GM19468 (cell line): ENCODE measurements at regions not wholly inside any gene's neighbourhood (a gene's known extent, or its start where the extent isn't known, plus 50 kb on each side); places are given as distances from the start of the nearest gene placed in this dataset.
"Not testable (repeated sequence)": the region's sequence is repeated elsewhere in the genome, so short reads cannot be mapped to it uniquely, and the experiment has no call there.

Experiments used
- ATAC-seq: cut with Tn5 transposase; IDR thresholded peaks from one replicate; pipeline ENCODE4 v1.9.1; 2021; ENCODE audit warnings: mild to moderate bottlenecking, moderate library complexity, moderate number of reproducible peaks; ENCODE audit not compliant: unreplicated experiment; ENCODE audit errors: extremely low read depth

DNA sequence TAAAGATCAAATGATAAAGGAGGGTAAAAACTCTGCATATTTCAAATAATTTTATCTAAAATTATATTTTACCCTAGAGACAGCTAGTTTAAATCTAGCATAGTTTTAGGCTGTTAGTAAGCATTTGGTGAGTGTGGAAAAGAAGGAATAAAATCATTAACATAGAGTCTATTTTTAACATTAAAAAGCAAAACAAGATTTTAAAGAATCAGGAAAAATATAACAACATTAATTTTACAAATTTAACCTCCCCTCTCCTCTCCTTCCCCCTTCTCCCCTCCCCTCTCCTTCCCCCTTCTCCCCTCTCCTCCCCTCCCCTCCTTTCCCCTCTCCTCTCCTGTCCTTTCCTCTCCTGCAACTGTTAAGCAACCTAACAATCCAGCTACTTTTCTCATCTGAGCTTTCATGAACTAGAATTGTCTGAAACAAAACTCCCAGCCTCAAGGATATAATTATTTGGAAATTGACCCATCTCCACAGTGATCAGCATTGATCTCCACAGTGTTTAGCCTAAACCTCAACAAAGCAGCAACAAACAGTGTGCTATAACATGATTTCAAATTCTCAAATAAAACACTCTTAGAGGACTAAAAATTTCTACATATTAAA lies 293.2 kb downstream of the PPP1R3A start:
- no peak for ATAC-seq

DNA sequence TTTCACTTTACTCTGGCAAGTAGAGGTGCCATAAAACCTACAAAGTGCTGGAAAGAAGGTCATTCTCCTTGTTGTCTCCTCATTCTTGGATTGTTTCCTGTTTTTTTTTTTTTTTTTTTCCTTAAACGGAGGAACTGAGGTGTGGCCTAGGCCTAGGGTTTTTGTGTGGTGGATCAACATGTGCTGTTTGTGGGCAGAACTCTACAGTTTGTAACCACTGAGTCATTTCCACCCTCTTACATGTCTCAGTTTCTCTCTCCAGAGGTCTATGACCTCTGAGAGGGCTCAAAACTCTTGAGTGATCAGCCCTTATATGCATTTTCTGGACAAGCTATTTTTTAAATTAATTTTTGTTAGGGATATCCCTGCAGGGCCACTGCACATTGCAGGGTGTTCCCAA lies 296.0 kb downstream of the PPP1R3A start:
- ATAC-seq, result no peak

DNA sequence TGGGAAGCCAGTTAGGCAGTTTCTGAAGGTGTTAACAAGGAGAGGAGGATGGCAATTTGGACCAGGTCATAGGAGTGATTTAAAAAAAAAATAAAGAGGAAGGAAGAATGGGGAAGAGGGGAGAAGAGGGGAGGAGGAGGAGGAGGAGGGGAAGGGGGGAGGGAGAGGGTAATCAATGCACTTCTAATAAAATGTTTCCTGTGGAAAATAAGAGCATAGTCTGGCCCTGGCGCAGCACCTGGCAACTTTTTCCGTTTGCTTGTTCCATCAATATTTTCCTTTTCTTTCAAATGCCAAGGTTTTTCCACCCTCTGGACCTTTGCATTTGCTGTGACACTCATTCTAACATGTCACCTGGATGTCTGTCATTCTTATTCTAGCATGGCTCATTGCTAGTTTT lies 308.2 kb downstream of the PPP1R3A start:
- ATAC-seq, result no peak

DNA sequence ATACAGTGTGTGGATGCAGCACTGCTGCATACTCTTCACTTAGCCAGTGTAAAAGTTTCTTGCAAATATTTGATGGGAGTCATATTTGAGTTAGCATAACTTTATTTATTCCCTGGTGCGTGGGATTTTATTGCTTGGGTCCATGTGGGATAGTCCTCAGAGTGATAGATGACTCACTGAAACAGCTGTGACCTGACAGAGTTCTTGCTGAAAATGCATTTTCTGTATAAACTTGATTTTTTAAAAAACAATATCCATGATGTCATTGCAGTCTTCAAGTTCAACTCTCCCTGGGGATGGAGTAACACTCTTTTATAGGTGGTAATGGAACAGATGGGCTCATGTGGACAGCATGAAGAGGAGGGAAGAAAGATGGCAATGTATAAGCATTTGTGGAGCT lies 310.0 kb downstream of the PPP1R3A start:
- no peak for ATAC-seq

DNA sequence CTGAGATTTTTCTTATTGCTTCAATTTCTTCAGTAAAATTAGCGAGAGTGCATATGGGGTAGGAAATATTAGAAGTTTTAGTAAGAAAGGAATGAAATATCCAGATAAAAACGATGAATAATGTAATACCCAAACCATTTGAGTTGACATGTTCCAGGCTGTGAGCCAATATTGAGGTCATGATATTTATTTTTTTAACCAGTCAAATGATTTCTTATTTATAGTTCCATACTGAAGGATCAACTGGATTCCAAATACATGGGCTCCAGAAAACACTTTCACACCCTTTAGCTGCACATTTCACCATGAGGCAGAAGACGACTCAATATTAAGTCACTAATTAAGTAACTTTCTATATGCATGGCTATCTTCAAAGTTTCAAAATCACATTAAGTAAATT lies 312.5 kb downstream of the PPP1R3A start:
- ATAC-seq, result no peak

DNA sequence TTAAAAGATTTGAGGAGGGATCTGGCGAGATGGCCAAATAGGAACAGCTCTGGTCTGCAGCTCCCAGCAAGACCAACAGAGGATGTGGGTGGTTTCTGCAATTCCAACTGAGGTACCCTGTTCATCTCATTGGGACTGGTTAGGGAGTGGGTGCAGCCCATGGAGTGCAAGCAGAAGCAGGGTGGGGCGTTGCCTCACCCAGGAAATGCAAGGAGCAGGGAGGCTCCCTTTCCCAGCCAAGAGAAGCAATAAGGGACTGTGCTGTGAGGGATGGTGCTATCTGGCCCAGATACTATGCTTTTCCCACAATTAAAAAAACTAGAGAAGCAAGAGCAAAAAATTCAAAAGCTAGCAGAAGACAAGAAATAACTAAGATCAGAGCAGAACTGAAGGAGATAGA lies 318.4 kb downstream of the PPP1R3A start:
- ATAC-seq, result not testable (repeated sequence)

DNA sequence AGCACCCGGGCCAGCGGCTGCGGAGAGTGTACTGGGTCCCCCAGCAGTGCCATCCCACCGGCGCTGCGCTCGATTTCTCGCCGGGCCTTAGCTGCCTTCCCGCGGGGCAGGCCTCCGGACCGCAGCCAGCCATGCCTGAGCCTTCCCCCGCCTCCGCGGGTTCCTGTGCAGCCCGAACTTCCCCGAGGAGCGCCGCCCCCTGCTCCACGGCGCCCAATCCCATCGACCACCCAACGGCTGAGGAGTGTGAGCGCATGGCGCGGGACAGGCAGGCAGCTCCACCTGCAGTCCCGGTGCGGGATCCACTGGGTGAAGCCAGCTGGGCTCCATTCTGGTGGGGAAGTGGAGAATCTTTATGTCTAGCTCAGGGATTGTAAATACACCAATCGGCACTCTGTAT lies 325.4 kb downstream of the PPP1R3A start:
- not testable (repeated sequence) for ATAC-seq

DNA sequence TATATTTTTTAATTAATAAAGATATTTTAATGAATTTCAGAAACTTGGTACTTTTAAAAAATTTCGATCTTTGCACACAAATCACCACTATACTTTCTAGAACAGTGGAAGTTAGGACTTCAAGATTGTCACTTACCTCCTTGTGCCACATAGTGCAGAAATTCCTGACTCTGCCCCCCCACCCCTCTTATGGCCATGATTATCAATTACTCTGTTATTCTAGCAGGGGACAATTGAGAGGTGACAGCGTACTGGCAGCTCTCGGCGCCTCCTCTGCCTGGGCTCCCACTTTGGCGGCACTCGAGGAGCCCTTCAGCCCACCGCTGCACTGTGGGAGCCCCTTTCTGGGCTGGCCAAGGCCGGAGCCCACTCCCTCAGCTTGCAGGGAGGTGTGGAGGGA lies 325.9 kb downstream of the PPP1R3A start:
- ATAC-seq, result not testable (repeated sequence)

DNA sequence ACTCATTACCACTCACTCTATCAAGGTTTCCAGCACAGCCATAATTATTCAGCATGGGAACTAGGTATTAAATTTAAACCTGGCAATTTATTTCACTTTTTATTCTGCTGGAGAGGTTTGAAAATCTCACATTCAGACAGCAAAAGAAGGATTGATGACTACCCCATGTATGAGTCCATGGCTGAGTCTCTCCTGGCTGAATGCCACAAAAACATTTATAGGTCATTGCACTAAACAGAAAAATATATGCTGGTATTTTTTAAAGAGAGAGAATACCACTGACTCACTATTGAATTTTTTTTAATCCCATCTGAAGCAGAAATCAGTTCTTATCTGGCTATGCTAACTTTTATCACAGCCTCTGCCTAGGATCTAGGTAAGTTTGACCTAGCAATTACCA lies 336.3 kb downstream of the PPP1R3A start:
- ATAC-seq, result no peak

DNA sequence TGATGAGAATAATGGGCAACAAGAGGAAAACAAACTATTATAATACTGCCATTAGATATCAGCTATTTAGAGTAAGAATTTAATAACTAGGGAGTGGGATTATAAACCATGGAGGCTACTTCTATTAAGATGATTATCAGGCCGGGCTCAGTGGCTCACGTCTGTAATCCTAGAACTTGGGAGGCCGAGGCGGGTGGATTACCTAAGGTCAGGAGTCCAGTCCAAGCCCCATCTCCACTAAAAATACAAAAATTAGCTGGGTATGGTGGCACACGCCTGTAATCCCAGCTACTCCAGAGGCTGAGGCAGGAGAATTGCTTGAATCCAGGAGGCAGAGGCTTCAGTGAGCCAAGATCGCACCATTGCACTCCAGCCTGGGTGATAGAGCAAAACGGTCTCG lies 355.6 kb downstream of the PPP1R3A start:
- ATAC-seq, result not testable (repeated sequence)

DNA sequence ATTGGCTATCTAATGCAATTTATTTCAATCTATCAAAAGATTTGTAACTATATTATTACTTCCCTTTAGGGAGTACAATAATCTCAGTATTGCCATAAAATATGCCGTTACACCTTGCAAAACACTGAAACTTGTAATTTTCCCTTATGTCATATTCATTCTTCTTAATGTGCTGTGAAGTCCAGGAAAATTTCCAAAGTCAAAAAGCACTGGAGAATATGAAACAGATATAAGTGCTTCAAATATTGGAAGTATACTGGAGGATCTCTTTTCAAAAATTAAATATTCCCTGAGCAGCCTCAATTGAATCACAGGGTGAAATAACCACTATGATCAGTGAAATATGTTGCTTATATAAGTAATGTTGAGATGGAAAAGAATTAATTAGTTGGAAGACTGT lies 356.0 kb downstream of the PPP1R3A start:
- ATAC-seq, result no peak

DNA sequence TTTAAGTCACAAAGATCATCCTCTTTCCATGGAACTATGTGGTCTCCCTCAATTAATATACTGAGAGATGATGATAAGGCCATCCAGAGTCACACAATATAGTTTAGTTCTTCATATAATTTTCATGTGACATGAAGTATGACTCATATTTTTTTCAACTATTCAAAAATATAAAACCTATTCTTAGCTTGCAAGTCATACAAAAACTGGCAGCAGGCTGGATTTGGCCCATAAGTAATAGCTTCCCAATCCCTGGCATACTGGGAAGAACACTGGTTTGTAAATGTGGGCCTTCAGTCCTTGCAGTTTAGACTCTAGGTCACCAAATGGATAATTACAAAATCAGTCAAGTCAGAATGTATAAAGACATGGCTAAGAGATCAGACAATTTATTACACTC lies 356.6 kb downstream of the PPP1R3A start:
- no peak for ATAC-seq

DNA sequence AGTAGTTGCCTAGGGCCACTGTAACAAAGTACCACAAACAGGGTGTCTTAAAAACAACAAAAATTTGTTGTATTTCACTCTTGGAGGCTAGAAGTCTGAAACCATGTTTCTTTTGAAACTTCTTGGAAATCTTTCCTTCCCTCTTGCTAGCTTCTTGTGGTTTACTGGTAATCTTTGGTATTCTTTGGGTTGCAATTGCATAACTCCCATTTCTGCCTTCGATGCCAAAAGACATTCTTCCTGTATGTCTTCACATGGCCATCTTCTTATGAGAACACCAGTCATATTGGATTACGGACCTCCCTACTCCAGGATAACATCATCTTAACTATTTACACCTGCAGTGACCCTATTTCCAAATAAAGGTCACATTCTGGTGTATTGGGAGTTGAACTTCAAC lies 357.4 kb downstream of the PPP1R3A start:
- no peak for ATAC-seq

DNA sequence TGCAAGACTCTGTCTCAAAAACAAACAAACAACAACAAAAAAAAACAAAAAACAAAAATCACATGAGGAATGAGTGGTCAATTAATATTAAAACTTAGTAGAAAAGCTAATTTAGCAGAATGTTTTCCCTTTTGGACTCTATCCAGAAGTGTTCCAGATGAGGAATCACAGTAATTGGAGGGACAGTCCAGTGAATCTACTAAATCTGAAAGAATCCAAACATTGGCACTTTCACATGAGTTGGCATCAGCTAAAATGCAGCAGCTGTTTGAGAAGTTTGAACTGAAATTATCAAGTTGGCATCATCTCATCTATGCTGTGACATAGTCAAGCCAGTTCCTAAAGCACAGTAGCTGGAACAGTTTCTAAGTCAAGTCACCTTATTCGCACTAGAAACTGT lies 367.8 kb downstream of the PPP1R3A start:
- no peak for ATAC-seq

DNA sequence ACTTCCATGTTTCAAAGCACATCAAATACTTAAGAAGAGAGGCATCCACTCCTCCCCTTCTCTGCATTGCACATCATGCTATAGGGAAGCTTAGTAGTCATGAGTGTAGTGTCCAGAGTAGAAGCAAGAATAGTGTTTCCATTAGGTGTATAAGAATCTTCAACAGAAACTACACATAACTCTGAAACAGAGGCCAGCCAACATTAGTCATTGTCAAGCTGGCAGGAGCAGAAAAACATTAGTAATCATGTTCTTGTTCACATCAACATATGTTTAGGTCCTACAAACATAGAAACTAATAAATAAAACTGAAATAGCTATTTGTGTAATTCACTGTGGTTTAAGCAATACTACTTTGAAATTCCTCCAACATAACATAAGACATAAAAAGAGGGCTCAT lies 370.2 kb downstream of the PPP1R3A start:
- ATAC-seq, result peak; percentile 42

DNA sequence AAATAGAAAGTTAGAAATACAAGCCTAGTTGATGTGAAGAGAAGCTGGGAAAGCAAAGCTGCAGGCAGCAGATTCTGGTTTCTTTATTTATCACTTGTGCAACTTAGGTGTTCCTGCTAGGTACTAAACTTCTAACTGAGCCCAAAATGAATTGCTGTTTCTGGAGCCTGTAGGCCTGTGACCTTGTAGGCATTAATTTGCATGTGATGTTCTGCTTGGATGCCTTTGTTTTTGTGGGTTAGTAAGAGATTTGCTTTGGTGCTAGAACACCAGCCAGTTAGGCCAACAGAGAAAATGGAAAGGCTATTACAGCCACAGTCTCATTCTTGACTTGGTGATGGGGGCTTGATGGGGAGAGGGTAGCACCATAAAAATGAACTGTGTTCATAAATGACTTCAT lies 370.7 kb downstream of the PPP1R3A start:
- ATAC-seq, result peak; percentile 27

DNA sequence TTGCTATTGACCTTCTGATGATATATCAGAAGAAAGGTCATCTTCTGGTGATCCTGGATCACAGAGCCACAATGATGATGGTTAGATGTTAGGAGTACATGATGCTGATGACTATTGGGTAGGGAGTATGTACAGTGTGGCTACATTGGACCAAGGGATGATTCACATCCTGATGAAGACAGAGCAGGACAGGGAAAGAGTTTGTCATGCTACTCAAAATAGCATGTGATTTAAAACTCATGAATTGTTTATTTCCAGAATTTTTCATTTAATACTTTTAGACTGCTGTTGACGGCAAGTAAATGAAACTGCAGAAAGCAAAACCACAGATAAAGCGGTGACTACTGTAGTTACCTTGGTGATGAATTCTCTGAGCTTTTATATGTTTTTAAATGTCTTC lies 397.3 kb downstream of the PPP1R3A start:
- ATAC-seq, result no peak

DNA sequence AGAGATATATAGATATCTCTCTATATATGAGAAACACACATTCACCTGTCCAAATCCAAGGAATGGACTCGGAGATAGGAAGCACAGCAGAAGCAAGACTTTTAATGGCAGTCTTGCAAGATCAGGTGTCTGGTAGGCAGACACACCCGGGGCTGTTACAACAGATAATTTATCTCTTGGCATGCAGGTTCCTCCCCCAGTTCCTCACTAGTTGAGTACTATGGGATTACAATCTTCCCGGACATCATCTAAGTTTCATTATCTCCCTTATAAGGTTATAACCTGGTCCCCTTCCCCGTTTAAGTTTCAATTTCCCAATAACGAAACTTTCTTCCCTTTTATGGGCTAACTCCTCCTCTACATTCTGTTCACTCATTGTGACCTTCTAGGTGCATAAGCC lies 399.3 kb downstream of the PPP1R3A start:
- no peak for ATAC-seq

DNA sequence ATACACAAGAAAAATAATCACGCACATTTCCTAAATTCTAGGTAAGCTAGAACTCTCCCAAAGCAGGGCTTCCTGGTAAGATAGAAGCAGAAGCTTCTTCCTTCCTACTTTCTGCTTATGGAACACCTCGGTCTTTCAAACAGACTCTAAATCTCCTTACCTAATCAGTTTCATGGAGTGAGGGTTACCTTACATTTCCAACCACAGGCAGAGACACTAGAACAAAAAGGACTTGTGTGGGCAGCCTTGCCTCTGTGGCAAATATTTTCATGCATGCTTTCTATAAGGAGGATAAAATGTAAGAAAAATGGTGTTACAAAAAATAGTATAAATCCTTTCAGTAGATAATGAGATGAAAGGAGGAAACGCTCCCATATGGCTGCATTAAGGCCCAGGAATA lies 386.3 kb upstream of the SMIM30 start:
- ATAC-seq, result no peak

DNA sequence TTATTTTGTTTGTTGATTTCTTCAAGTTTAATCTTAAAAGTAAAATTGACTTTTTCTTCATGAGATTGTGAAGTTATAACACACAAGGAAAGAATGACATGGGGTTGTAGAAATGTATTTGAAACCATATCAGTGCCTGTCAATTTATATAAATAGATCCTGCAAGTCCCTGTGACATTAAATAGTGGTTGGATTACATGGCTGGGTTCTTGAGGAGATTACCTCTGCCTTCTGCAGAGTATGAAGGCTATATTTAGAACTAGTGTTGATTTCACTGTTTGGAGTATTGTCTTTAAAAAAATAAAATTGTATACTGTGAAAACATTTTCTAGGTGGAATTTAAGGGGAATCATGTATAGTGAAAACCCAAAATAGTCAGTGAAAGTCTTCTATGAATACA lies 385.8 kb upstream of the SMIM30 start:
- no peak for ATAC-seq

DNA sequence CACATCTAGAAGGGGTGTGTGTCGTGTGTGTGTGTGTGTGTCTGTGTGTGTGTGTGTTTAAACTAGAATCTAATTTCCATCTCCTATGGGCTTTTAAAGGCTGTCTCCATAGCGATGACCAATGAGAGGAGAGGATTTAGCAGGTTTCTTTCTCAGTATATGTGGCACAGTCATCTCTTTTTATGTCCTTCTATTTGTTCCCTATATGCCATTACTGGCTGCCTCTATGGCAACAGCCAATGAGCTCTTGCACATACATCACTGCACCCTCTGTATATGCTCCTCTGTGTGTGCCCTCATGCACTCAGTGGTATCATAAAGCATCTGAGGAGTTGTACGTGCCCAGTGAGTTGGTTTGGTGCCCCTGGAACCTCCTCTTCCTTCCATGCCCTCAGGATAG lies 378.2 kb upstream of the SMIM30 start:
- not testable (repeated sequence) for ATAC-seq

DNA sequence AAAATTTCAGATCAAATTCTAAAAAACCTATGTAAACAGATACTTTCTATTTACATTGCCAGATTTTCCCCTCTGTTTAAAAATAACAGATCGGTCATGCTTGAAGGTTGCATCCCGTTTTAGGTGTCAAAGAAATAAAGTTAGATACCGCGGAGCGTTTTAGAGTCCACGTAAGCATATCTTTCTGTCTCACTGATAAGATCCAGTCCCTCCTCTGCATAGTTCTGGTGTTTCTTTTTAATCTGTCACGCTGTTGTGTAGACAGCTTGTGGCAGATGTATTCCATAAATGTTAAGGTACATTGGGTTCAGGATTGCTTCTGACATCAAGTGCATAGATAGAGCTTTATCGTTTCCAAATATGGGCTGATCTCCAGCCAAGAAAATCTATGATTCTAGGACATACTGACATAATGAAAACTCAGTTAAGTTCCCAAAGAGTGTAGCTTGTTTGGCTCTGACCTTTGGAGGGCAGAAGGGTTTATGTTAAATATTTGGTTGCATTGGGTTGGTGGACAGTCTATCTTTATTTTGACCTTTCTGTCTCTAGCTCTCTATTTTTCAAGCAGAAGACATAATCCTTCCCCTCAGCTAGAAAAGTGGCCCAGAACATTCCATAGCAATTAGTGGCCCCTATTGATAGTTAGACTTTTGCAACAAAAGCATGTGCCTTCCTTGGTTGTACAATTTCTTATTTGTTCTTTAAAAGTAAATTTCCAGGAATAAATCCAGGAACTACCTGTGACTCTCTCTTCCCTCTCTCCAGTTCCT lies 376.6 kb upstream of the SMIM30 start:
- not testable (repeated sequence) for ATAC-seq
